Liver (tissue), 3 donors: ENCODE measurements at regions not wholly inside any gene's neighbourhood (a gene's known extent, or its start where the extent isn't known, plus 50 kb on each side); places are given as distances from the start of the nearest gene placed in this dataset.

Source experiments
- ATF3 ChIP-seq: IDR thresholded peaks from 2 replicates; pipeline ENCODE4 v1.6.1; 2016; ENCODE audit warnings: antibody characterized with exemption
- CTCF ChIP-seq: fragments of 150-350 bp; IDR thresholded peaks from 2 replicates; pipeline ENCODE4 v1.5.1; 2017; ENCODE audit warnings: improper control_type of control experiment, low read depth, low read length; ENCODE audit not compliant: missing input control
- EGR1 ChIP-seq, 2 donors: IDR thresholded peaks; 2 replicates each; pipeline ENCODE4 v1.6.1; 2016 to 2018; ENCODE audit warnings: antibody characterized with exemption in 2 of 2, low read depth in 2 of 2
- GABPA ChIP-seq, 2 donors: IDR thresholded peaks in 1 of 2; conservative IDR thresholded peaks in 1 of 2; 2 replicates each; pipeline ENCODE4 v1.6.1; 2016; ENCODE audit warnings: antibody characterized with exemption in 2 of 2, mild to moderate bottlenecking in 1 of 2, moderate library complexity in 1 of 2
- HNF4G ChIP-seq: IDR thresholded peaks from 2 replicates; pipeline ENCODE4 v1.6.1; 2016; ENCODE audit warnings: antibody characterized with exemption
- JUND ChIP-seq, 2 donors: IDR thresholded peaks; 2 replicates each; pipeline ENCODE4 v1.6.1; 2016; ENCODE audit warnings: antibody characterized with exemption in 2 of 2
- MAX ChIP-seq: IDR thresholded peaks from 2 replicates; pipeline ENCODE4 v1.6.1; 2016; ENCODE audit warnings: antibody characterized with exemption
- RAD21 ChIP-seq, 2 donors: IDR thresholded peaks; 2 replicates each; pipeline ENCODE4 v1.6.1; 2016; ENCODE audit warnings: antibody characterized with exemption in 2 of 2, mild to moderate bottlenecking in 2 of 2
- REST ChIP-seq: IDR thresholded peaks from 2 replicates; pipeline ENCODE4 v1.6.1; 2016; ENCODE audit warnings: antibody characterized with exemption, mild to moderate bottlenecking
- SP1 ChIP-seq: IDR thresholded peaks from 2 replicates; pipeline ENCODE4 v1.6.1; 2018; ENCODE audit warnings: antibody characterized with exemption, mild to moderate bottlenecking
- TAF1 ChIP-seq: conservative IDR thresholded peaks from 2 replicates; pipeline ENCODE4 v1.6.1; 2016; ENCODE audit warnings: antibody characterized with exemption, mild to moderate bottlenecking
- YY1 ChIP-seq: IDR thresholded peaks from 2 replicates; pipeline ENCODE4 v1.6.1; 2016; ENCODE audit warnings: antibody characterized with exemption, mild to moderate bottlenecking
- donor health status: healthy.
- donor health status: healthy.

- TF ChIP-seq CTCF: no peak
- TF ChIP-seq JUND (IDR thresholded peaks at IDR 0.05): no peak
- no peak for TF ChIP-seq GABPA (IDR thresholded peaks at IDR 0.05 in 1 of 2, conservative IDR thresholded peaks at IDR 0.05 in 1 of 2)
- TF ChIP-seq MAX: no peak
- TF ChIP-seq TAF1: no peak
- TF ChIP-seq REST: no peak
- no peak for TF ChIP-seq HNF4G
- TF ChIP-seq SP1: no peak
- TF ChIP-seq ATF3: no peak
- no peak for TF ChIP-seq YY1
- TF ChIP-seq RAD21 (IDR thresholded peaks at IDR 0.05): no peak
- TF ChIP-seq EGR1 (IDR thresholded peaks at IDR 0.05; ENCODE audit: low read depth in 2 of 2): no peak
Observed at GRCh38 chr2:164127971-164128527, 392.2 kb upstream of the FIGN start.
